ENCODE measurements at regions not wholly inside any gene's neighbourhood (a gene's known extent, or its start where the extent isn't known, plus 50 kb on each side); places are given as distances from the start of the nearest gene placed in this dataset.

DNA sequence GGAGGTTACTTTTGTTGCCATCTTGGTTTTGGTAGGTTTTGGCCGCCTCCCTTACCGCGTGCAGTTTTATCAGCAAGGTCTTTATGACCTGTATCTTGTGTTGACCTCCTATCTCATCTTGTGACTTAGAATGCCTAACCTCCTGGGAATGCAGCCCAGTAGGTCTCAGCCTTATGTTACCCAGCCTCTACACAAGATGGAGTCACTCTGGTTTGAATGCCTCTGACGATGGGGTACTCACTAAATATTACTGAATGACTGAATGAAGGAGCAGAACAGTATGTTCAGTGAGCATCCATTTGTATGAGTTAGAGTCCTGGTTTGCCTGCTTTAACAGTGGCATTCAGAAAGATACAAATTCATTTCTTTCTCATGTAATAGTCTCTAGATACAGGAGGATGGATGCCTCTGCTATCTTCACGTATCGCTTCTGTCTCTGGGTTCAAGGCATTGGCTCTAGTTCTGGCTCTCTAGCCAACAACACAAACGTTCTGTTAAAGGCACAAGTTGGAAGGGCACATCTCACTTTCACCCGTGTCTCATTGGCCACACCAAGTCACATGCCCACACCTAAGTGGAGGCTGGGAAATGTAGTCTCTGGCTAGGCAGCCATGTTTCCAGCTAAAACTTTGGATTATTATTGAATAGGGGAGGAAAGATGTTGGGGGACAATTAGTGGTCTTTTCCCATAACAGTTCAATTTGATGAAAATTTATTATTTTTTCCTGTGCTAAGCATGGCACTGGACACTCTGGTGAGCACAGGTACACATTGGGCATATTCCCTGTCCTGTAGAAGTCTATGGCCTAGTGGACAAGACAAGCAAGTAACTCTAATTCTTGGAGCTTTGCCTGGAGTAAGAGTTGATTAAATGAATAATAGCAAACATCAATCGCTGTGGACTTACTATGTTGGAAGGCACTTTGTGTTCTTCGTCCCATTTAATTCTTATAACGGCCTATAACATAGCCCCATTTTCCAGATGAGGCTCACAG is 75.2 kb upstream of the RPH3A start:
- H3K9me3 ChIP-seq (ENCODE audit: low read depth) = no peaks in the 10 kb centered on the region
- H3F3A ChIP-seq (ENCODE audit: insufficient read depth) = no peaks in the 10 kb centered on the region
- H3K9me2 ChIP-seq (ENCODE audit: insufficient read depth) = no peaks in the 10 kb centered on the region
- WGBS, 2 experiments (ENCODE audit: low coverage in 1 of 2, low lambda C conversion rate in 2 of 2, missing lambda C conversion rate in 2 of 2) = 47 to 49% methylated on average over 11 of the region's 11 CpGs
- H3K4me2 ChIP-seq (ENCODE audit: unreplicated experiment) = no peak overlapping the region
- H3K27ac ChIP-seq = no peak overlapping the region
- H3K4me3 ChIP-seq = no peak overlapping the region
- H3K4me1 ChIP-seq (ENCODE audit: insufficient read depth) = no peaks in the 10 kb centered on the region
- in situ Hi-C loops (cut with MboI) = no loop called here
- no peaks in the 10 kb centered on the region for H3K27me3 ChIP-seq (replicated peaks; ENCODE audit: insufficient read depth)
- no peak overlapping the region for H3K9ac ChIP-seq
- H3K79me2 ChIP-seq (ENCODE audit: insufficient read depth) = no peaks in the 10 kb centered on the region
- H3K36me3 ChIP-seq (ENCODE audit: low read depth) = no peaks in the 10 kb centered on the region
- peak; percentile 12 for DNase-seq
- TF ChIP-seq EZH2 (IDR thresholded peaks at IDR 0.05; ENCODE audit: insufficient read depth, poor library complexity, severe bottlenecking) = no peak
- H4K20me1 ChIP-seq (ENCODE audit: insufficient read depth) = no peaks in the 10 kb centered on the region
- H2AFZ ChIP-seq = no peak overlapping the region

DNA sequence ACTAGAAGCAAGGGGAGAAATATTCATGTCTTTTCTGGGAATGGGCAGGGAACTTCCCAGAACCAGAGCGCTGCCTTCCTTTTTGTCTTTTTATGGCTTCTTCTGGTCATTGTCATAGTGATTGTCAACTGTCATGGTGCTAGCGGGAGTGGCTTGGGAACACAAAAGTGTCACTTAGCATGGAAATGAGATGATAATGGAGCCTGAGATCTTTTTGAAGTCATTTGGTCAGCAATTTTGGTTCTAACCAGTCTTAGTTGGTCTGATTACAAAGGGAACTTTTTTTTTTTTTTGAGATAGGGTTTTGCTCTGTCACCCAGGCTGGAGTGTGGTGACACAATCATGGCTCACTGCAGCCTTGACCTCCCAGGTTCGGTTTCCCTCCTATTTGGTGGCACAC is 62.7 kb upstream of the RPH3A start:
- Histone ChIP-seq H3K36me3 (ENCODE audit: low read depth) (no peaks in the 10 kb centered on the region), H2AFZ (no peak overlapping the region), H3K9me3 (ENCODE audit: low read depth) (no peaks in the 10 kb centered on the region), H3K4me2 (ENCODE audit: unreplicated experiment) (no peak overlapping the region), H3K27me3 (replicated peaks; ENCODE audit: insufficient read depth) (no peaks in the 10 kb centered on the region), H3K4me1 (ENCODE audit: insufficient read depth) (no peaks in the 10 kb centered on the region), H3K79me2 (ENCODE audit: insufficient read depth) (no peaks in the 10 kb centered on the region), H3K27ac (no peak overlapping the region), H3K9me2 (ENCODE audit: insufficient read depth) (no peaks in the 10 kb centered on the region), H3K4me3 (no peak overlapping the region), H4K20me1 (ENCODE audit: insufficient read depth) (no peaks in the 10 kb centered on the region), H3F3A (ENCODE audit: insufficient read depth) (no peaks in the 10 kb centered on the region), H3K9ac (no peak overlapping the region)
- no peak for TF ChIP-seq EZH2 (IDR thresholded peaks at IDR 0.05; ENCODE audit: insufficient read depth, poor library complexity, severe bottlenecking)
- TF ChIP-seq EZH2phosphoT487 (IDR thresholded peaks at IDR 0.05; ENCODE audit: insufficient read depth, low read depth) = no peak
- DNase-seq = no peak
- in situ Hi-C loops (cut with MboI) = no loop called here
- 31 to 37% methylated on average over 3 of the region's 3 CpGs for WGBS, 2 experiments (ENCODE audit: low coverage in 1 of 2, low lambda C conversion rate in 2 of 2, missing lambda C conversion rate in 2 of 2)

DNA sequence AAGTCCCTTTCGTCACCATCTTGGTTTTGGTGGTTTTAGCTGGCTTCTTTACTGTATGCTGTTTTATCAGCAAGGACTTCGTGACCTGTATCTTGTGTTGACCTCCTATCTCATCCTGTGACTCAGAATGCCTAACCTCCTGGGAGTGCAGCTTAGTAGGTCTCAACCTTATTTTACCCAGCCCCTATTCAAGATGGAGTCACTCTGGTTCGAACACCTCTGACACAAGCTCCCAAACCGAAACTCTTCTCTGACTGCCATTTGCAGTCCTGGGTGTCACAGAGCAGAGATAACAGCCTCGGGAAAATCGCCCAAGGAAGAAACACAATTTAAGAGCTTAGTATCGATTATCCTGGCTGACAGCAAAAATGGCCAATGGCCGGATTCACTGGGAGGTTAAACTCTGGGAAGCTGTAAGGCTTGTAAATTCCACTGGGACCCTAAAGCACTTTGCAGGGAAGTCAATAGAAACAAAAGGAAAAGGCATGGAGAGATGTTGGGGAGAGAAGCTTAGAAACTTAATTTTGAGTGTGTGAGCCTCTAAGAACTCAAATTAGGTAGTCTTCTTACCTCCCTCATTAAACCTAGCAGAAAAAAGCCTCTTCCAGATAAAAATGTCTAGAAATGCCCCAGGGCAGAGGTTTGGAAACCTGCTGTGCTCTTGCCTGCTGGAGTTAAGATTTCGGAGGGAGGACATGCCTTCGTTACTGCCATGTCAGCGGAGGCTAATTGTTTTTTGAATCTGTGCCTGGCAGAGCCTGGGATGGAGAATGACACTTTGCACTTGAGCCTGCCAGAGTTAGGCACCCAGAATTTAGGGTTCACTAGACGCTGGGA is 56.5 kb upstream of the RPH3A start:
- H3K27ac ChIP-seq = no peak overlapping the region
- no peak overlapping the region for H3K4me3 ChIP-seq
- H3K9me2 ChIP-seq (ENCODE audit: insufficient read depth) = no peaks in the 10 kb centered on the region
- H4K20me1 ChIP-seq (ENCODE audit: insufficient read depth) = no peaks in the 10 kb centered on the region
- H3F3A ChIP-seq (ENCODE audit: insufficient read depth) = no peaks in the 10 kb centered on the region
- H3K79me2 ChIP-seq (ENCODE audit: insufficient read depth) = no peaks in the 10 kb centered on the region
- WGBS, 2 experiments (ENCODE audit: low coverage in 1 of 2, low lambda C conversion rate in 2 of 2, missing lambda C conversion rate in 2 of 2) = 38 to 40% methylated on average over 12 of the region's 12 CpGs
- in situ Hi-C loops (cut with MboI) = no loop called here
- H3K36me3 ChIP-seq (ENCODE audit: low read depth) = no peaks in the 10 kb centered on the region
- no peak overlapping the region for H3K9ac ChIP-seq
- TF ChIP-seq EZH2phosphoT487 (IDR thresholded peaks at IDR 0.05; ENCODE audit: insufficient read depth, low read depth) (no peak), EZH2 (IDR thresholded peaks at IDR 0.05; ENCODE audit: insufficient read depth, poor library complexity, severe bottlenecking) (no peak)
- H3K4me2 ChIP-seq (ENCODE audit: unreplicated experiment) = no peak overlapping the region
- H3K4me1 ChIP-seq (ENCODE audit: insufficient read depth) = no peaks in the 10 kb centered on the region
- no peaks in the 10 kb centered on the region for H3K9me3 ChIP-seq (ENCODE audit: low read depth)
- no peaks in the 10 kb centered on the region for H3K27me3 ChIP-seq (replicated peaks; ENCODE audit: insufficient read depth)
- no peak for DNase-seq
- H2AFZ ChIP-seq = no peak overlapping the region

DNA sequence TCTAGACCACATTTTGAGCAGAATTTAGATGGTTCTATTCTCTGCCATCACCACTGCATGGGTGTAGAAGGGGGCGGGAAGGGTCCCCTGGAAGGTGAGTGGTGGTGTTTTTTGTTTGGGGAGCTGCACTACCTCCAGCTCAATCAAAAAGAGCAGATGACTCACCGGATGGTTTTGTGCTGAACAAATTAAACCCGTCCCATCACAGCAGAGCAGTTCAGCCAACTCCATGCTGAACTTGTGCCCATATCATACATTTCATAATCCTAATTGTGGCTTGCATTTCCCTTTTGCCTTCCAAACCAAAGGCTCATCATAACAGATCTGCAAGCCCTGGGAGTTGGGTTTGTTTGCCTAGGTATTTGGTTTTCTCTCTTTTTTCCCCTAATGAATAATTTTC is 53.0 kb upstream of the RPH3A start:
- peak; percentile 4 for DNase-seq
- Histone ChIP-seq H3K9me2 (ENCODE audit: insufficient read depth) (no peaks in the 10 kb centered on the region), H3K4me3 (no peak overlapping the region), H3K27ac (no peak overlapping the region), H3K79me2 (ENCODE audit: insufficient read depth) (no peaks in the 10 kb centered on the region), H3K4me1 (ENCODE audit: insufficient read depth) (no peaks in the 10 kb centered on the region), H3K36me3 (ENCODE audit: low read depth) (no peaks in the 10 kb centered on the region), H3K9me3 (ENCODE audit: low read depth) (no peaks in the 10 kb centered on the region), H3K9ac (no peak overlapping the region), H4K20me1 (ENCODE audit: insufficient read depth) (no peaks in the 10 kb centered on the region), H2AFZ (no peak overlapping the region), H3F3A (ENCODE audit: insufficient read depth) (no peaks in the 10 kb centered on the region), H3K27me3 (replicated peaks; ENCODE audit: insufficient read depth) (no peaks in the 10 kb centered on the region), H3K4me2 (ENCODE audit: unreplicated experiment) (no peak overlapping the region)
- in situ Hi-C loops (cut with MboI) = no loop called here
- TF ChIP-seq EZH2phosphoT487 (IDR thresholded peaks at IDR 0.05; ENCODE audit: insufficient read depth, low read depth) (no peak), EZH2 (IDR thresholded peaks at IDR 0.05; ENCODE audit: insufficient read depth, poor library complexity, severe bottlenecking) (no peak)
- 0 to 2% methylated on average over 3 of the region's 3 CpGs for WGBS, 2 experiments (ENCODE audit: low coverage in 1 of 2, low lambda C conversion rate in 2 of 2, missing lambda C conversion rate in 2 of 2)
